ENCODE measurements at regions not wholly inside any gene's neighbourhood (a gene's known extent, or its start where the extent isn't known, plus 50 kb on each side); places are given as distances from the start of the nearest gene placed in this dataset.

- TF ChIP-seq ZBTB43 (CRISPR knock-in tag; IDR thresholded peaks at IDR 0.05) (no peak), SMAD3 (CRISPR knock-in tag; IDR thresholded peaks at IDR 0.05; ENCODE audit: borderline replicate concordance) (no peak)
- TF ChIP-seq, protein P1, sequence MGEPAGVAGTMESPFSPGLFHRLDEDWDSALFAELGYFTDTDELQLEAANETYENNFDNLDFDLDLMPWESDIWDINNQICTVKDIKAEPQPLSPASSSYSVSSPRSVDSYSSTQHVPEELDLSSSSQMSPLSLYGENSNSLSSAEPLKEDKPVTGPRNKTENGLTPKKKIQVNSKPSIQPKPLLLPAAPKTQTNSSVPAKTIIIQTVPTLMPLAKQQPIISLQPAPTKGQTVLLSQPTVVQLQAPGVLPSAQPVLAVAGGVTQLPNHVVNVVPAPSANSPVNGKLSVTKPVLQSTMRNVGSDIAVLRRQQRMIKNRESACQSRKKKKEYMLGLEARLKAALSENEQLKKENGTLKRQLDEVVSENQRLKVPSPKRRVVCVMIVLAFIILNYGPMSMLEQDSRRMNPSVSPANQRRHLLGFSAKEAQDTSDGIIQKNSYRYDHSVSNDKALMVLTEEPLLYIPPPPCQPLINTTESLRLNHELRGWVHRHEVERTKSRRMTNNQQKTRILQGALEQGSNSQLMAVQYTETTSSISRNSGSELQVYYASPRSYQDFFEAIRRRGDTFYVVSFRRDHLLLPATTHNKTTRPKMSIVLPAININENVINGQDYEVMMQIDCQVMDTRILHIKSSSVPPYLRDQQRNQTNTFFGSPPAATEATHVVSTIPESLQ (CRISPR knock-in tag; IDR thresholded peaks at IDR 0.05): no peak
- TF ChIP-seq, protein P2, sequence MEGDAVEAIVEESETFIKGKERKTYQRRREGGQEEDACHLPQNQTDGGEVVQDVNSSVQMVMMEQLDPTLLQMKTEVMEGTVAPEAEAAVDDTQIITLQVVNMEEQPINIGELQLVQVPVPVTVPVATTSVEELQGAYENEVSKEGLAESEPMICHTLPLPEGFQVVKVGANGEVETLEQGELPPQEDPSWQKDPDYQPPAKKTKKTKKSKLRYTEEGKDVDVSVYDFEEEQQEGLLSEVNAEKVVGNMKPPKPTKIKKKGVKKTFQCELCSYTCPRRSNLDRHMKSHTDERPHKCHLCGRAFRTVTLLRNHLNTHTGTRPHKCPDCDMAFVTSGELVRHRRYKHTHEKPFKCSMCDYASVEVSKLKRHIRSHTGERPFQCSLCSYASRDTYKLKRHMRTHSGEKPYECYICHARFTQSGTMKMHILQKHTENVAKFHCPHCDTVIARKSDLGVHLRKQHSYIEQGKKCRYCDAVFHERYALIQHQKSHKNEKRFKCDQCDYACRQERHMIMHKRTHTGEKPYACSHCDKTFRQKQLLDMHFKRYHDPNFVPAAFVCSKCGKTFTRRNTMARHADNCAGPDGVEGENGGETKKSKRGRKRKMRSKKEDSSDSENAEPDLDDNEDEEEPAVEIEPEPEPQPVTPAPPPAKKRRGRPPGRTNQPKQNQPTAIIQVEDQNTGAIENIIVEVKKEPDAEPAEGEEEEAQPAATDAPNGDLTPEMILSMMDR (IDR thresholded peaks at IDR 0.05): no peak
- TF ChIP-seq, protein P3, sequence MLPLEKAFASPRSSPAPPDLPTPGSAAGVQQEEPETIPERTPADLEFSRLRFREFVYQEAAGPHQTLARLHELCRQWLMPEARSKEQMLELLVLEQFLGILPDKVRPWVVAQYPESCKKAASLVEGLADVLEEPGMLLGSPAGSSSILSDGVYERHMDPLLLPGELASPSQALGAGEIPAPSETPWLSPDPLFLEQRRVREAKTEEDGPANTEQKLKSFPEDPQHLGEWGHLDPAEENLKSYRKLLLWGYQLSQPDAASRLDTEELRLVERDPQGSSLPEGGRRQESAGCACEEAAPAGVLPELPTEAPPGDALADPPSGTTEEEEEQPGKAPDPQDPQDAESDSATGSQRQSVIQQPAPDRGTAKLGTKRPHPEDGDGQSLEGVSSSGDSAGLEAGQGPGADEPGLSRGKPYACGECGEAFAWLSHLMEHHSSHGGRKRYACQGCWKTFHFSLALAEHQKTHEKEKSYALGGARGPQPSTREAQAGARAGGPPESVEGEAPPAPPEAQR (CRISPR knock-in tag; IDR thresholded peaks at IDR 0.05): no peak
Measured at GRCh38 chr5:158492136-158492535, 607.6 kb downstream of the EBF1 start (continued).

GRCh38 chr5:158487664-158488063 lies 612.1 kb downstream of the EBF1 start:
- no peak for DNase-seq (ENCODE audit: low spot score)
- Mint-ChIP-seq H3K9me3 (peaks cover 9% of the 10 kb centered on the region), H3K4me3 (no peak overlapping the region), H3K4me1 (peaks cover 29% of the 10 kb centered on the region), H3K27me3 (ENCODE audit: low read depth) (no peaks in the 10 kb centered on the region), H3K27ac (no peak overlapping the region), H3K36me3 (peaks cover 3% of the 10 kb centered on the region; the same call in 1 of the 2 replicates)
- TF ChIP-seq MXD4 (CRISPR knock-in tag; IDR thresholded peaks at IDR 0.05; ENCODE audit: borderline replicate concordance): no peak
- TF ChIP-seq ERG (CRISPR knock-in tag; IDR thresholded peaks at IDR 0.05): no peak
- TF ChIP-seq ELF4 (CRISPR knock-in tag; IDR thresholded peaks at IDR 0.05; ENCODE audit: low read depth): no peak
- no peak for TF ChIP-seq CBFB (CRISPR knock-in tag; IDR thresholded peaks at IDR 0.05; ENCODE audit: low read depth)
- TF ChIP-seq NR3C1 (CRISPR knock-in tag; conservative IDR thresholded peaks at IDR 0.05; ENCODE audit: low read depth): no peak
- no peak for TF ChIP-seq HMGA2 (CRISPR knock-in tag; IDR thresholded peaks at IDR 0.05)
- no peak for TF ChIP-seq JUN (CRISPR knock-in tag; IDR thresholded peaks at IDR 0.05)
- TF ChIP-seq, protein P4, sequence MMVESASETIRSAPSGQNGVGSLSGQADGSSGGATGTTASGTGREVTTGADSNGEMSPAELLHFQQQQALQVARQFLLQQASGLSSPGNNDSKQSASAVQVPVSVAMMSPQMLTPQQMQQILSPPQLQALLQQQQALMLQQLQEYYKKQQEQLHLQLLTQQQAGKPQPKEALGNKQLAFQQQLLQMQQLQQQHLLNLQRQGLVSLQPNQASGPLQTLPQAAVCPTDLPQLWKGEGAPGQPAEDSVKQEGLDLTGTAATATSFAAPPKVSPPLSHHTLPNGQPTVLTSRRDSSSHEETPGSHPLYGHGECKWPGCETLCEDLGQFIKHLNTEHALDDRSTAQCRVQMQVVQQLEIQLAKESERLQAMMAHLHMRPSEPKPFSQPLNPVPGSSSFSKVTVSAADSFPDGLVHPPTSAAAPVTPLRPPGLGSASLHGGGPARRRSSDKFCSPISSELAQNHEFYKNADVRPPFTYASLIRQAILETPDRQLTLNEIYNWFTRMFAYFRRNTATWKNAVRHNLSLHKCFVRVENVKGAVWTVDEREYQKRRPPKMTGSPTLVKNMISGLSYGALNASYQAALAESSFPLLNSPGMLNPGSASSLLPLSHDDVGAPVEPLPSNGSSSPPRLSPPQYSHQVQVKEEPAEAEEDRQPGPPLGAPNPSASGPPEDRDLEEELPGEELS (CRISPR knock-in tag; IDR thresholded peaks at IDR 0.05): no peak
- no peak for TF ChIP-seq PRRX2 (CRISPR knock-in tag; IDR thresholded peaks at IDR 0.05)
- TF ChIP-seq ZNF671 (CRISPR knock-in tag; IDR thresholded peaks at IDR 0.05): no peak
- no peak for TF ChIP-seq NFATC4 (CRISPR knock-in tag; IDR thresholded peaks at IDR 0.05)
- no peak for TF ChIP-seq SMAD4 (CRISPR knock-in tag; IDR thresholded peaks at IDR 0.05)
- no peak for TF ChIP-seq ESRRA (CRISPR knock-in tag; IDR thresholded peaks at IDR 0.05; ENCODE audit: borderline replicate concordance)
- no peak for TF ChIP-seq TEAD1 (CRISPR knock-in tag; IDR thresholded peaks at IDR 0.05)
- CTCF ChIA-PET: interaction anchor here (0.9 kb wide), 1 partner anchor 311 kb away, joined by 3 read pairs; no protein-coding TSS in a partner anchor
- POLR2A ChIA-PET: no interaction called here
- ATAC-seq: no peak

All from WTC11 (cell line).